COLO668 (cell line): ENCODE measurements at regions not wholly inside any gene's neighbourhood (a gene's known extent, or its start where the extent isn't known, plus 50 kb on each side); places are given as distances from the start of the nearest gene placed in this dataset.

Experiments used
- DNase-seq: peaks from one replicate; lab custom pipeline; 2025; ENCODE audit not compliant: unreplicated experiment; lab: John Stamatoyannopoulos, UW

DNA sequence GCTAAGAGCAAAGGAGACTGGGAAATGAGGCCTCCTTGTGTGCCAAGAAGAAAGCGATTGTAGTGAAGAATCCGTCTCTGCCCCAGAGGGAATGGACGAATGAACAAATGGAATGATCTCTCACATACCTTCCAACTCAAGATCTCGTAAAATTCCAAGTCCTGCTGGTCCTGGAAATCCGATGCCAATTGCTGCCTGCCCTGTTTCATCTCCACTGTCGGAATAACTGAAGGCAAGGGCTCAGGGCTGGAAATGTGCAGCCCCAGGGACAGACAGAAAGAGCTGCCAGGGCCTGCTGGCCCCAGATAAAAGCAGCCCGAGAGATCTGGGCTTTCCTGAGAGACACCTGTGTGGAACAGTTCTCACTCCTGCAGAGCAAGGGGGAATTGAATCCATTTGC is 120.9 kb downstream of the MN1 start:
- no peak for DNase-seq

DNA sequence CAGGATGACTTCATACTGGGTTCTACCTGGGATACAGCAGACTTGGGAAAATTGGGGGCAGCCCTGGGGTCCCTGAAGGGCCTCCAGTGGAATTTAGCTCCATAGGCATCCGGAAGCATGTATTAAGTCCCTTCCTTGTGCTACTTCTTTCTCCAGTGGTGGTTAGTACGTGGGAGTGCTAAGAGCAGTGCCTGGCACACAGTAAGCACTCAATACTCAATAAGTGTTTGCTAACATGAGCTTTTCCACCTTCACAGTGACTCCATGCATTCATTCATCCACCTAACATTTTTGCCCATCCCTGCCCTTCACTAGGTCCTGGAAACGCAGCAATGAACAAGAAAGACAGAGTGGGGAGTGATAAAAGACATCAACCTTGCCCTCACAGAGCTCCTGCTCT is 120.5 kb downstream of the MN1 start:
- DNase-seq = no peak

DNA sequence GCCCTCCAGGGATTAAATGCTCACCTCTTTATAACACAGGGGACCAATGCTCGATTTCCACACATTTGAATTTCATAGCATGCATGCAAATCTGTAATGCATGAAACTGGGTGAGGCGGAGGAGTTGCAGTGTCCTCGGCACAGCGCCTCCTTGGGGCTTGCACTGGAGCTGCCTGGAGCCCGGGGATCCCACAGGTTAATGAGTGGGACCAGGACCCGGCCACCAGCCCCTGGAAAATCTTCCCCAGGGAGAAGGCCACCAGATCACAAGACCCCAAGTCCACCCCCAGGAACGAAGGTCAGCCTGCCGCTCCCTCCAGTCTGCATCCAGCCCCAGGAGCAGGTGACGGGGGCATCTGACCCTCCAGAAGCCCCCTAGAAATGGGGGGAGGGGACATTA is 119.1 kb downstream of the MN1 start:
- no peak for DNase-seq

DNA sequence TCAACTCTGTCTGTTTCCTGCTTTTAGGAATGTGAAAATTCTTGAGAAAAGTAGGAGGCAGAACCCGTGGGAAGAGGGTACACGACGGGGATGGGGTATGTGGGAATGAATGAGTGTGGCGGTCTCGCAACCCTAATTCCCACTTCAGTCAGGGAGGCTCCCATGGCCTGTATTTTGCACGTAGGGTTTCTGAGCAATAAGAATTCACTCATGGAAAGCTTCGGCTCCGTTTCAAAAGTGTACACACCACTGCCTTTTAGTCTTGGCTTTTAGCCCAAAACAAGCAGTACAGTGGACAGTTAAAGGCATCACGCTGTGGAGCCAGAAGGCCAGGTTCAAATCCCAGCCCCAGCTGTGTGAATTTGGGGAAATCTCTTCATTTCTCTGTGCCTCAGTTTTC is 116.7 kb downstream of the MN1 start:
- no peak for DNase-seq

DNA sequence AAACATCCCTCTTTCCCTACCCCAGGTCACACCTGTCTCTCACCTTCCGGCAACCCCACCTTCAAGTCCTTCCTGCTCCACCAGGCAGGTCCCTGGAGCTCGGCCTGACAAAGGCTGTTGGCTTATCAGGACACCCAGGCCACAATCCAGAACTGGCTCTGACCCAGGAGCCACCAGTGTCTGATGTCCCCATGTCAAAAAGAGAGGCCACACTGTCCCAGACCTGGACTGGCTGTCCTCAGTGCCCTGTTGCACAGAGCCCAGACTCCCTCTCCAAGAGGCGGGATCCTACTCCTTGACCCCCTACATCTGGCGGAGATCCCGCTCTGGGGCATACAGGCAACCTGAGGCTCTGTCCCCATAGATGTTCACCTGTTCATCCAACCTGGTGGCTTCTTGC is 116.0 kb downstream of the MN1 start:
- no peak for DNase-seq

DNA sequence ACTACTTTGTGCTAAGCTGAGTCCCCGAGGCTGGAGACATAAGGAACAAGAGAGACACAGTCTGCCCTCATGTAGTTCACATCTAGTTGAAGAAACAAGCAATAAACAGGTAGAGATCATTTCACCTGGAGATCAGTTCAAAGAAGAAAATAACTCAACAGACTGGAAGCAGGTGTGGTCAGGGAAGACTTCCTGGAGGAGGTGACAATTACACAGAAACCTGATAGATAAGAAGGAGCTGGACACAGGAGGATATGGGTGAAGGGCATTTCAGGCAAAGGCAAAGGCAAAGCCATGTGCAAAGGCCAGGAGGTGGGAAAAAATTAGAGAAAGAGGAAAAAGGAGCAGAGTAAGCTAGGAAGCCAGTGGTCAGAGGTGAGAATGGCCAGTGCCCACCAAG is 115.6 kb downstream of the MN1 start:
- no peak for DNase-seq

DNA sequence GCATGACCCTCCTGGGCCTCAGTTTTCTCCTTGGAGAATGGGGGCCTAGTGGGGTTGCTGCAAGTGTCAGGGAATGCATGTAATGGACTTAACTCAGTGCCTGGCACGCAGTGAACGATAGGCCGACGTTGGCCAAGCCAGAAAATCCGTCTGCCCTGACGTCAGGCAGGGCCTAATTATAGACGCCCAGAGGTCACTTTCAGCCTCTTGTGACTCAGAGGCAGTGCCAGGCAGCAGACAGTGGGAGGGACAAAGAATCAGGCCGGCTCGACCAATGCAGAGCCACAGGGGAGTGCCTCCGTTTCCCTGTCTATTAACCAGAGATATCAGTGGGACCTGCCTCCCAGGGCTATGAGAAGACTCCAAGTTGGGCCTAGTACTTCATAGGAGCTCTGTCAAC is 115.0 kb downstream of the MN1 start:
- DNase-seq = no peak

DNA sequence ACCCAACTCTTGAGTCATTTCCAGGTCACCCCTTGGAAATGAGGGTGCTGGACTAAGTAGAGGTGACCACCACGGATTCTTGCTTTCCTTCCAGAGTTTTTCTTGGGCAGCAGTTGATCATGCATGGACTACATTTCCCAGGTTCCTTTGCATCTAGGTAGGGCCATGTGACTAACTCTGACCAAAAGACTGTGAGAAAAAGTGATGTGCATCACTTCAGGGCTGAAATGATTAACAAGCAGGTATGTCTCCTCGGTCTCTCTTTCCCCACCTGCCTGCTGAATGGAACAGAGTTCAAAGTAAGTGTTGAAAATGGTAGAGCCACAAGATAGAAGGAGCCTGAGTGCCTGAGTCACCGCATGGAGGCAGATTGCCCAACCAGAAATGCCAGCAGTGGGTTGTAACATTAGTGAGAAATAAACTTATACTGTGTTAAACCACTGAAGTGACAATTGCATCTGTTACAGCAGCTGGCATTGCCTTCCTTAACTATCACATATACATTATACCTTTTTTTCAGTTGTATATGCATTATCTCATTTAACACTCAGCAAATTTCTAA is 113.5 kb downstream of the MN1 start:
- DNase-seq = no peak

DNA sequence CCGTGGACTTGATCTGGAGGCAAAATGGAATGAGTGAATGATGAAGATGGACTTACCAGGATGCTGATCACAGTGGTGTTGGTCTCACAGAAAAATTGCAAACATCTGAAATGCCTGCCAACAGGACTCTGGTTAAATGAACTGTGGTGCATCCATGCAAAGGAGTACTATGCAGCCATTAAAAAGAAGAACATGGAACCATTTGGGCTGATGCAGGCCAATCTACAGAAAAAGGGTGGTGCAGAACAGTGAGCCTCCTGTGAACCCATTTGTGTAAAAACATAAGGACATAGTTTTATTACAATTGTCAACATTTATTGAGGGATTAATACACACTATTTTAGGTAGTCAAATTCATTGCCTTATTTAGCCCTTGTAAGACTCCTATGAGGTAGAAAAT is 111.9 kb downstream of the MN1 start:
- DNase-seq = no peak

DNA sequence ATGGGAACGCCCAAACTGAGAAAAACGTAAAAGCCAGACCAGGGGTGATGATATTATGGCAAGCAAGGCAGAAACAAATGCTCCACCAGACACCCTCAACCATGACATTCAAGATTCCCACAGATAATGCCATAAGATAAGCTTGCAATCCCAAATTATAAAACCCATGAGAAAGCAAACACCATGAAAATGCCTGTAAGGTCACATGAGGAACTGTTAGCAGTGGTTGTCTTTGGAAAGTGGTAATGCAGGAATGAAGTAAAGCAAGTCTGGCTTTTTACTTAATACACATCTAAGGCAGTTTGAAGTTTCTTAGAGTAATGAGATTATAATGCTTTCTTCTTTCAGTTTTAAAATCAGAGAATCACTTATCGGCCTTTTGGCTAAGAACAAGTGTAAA is 111.0 kb downstream of the MN1 start:
- DNase-seq = no peak

DNA sequence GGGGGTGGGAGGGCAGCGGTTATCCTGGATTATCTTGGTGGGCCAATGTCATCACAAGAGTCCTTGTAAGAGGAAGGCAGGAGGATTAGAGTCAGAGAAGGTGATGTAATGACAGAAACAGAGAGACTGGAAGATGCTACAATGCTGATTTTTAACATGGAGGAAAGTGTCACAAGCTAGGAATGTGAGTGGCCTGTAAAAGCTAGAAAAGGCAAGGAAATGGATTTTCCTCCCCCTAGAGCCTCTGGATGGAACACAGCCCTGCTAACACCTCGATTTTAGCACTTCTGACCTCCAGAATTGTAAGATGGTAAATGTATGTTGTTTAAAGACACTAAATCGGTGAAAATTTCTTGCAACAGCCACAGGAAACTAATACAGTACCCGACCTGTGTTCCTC is 109.3 kb downstream of the MN1 start:
- no peak for DNase-seq

DNA sequence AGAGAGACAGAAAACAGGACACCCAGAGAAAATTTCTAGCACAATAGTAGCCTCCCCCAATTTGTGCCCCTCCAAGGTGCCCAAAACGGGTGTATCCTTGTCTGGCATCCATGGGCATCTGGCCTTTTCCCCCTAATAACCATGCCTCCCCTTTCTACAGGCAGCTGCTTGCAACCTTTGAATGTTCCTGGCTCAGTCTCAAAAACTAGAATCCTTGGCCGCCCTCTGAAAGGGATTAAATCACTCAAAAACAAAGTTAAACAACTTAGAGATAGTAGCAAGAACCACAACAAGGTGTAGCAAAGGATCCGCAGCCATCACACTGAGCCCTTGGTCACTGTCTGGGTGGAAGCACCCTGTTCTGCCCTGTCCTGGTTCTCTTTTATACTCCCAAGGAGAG is 105.6 kb downstream of the MN1 start:
- no peak for DNase-seq

DNA sequence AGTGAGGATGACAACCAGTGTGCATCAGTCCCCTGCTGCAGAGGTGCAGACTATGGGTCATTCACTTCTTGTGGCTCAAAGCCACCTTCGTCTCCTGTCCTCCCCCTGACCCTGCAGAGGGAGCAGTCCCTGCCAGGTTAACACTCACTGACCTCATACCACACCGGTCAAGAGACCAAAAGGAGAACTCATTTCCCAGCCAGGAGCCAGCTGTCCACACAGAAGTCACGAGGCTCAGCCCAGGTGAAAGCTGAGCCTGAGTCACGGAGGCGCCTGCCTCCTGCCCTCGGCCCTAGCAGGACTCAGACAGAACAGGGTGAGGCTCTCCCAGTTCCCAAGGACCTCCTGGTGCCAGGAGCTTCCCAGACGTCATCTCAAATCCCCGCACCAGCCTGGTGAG is 103.7 kb downstream of the MN1 start:
- no peak for DNase-seq
